RPMI8226 (cell line): ENCODE measurements at regions not wholly inside any gene's neighbourhood (a gene's known extent, or its start where the extent isn't known, plus 50 kb on each side); places are given as distances from the start of the nearest gene placed in this dataset.

Experiments used
- DNase-seq: peaks from one replicate; pipeline ENCODE4 v3.0.0-alpha.2; 2015

- DNase-seq = no peak
Observed at GRCh38 chr18:59751186-59751585, 54.0 kb upstream of the CCBE1 start.

GRCh38 chr18:59748628-59749360, 51.6 kb upstream of the CCBE1 start:
- DNase-seq = no peak
